ENCODE measurements at regions not wholly inside any gene's neighbourhood (a gene's known extent, or its start where the extent isn't known, plus 50 kb on each side); places are given as distances from the start of the nearest gene placed in this dataset.

GRCh38 chr16:72388007-72388406, 216.1 kb upstream of the PMFBP1 start:
- H3K27ac ChIP-seq: no peak overlapping the region
- no peaks in the 10 kb centered on the region for H3K27me3 ChIP-seq
- peaks cover 0 to 21% (median 0%) of the 10 kb centered on the region in 3 donors for H3K9me3 ChIP-seq
- no peak overlapping the region for H3K4me3 ChIP-seq
- no peak for ATAC-seq
- TF ChIP-seq POLR2A (IDR thresholded peaks at IDR 0.05): no peak
- TF ChIP-seq EP300 (IDR thresholded peaks at IDR 0.05): no peak
- TF ChIP-seq POLR2AphosphoS5 (IDR thresholded peaks at IDR 0.05): no peak
- TF ChIP-seq CTCF (IDR thresholded peaks at IDR 0.05): no peak
- H3K4me1 ChIP-seq: no peaks in the 10 kb centered on the region
- no peaks in the 10 kb centered on the region for H3K36me3 ChIP-seq

- Histone ChIP-seq H3K4me1 (no peaks in the 10 kb centered on the region), H3K27ac (no peak overlapping the region), H3K36me3 (no peaks in the 10 kb centered on the region), H3K27me3 (no peaks in the 10 kb centered on the region), H3K4me3 (no peak overlapping the region), H3K9me3 (peaks cover 0 to 21% (median 0%) of the 10 kb centered on the region in 3 donors)
- no peak for ATAC-seq
- 88 to 91% methylated on average over 5 of the region's 5 CpGs for WGBS, 2 donors (ENCODE audit: low coverage in 1 of 2)
- TF ChIP-seq POLR2A (IDR thresholded peaks at IDR 0.05): no peak
- TF ChIP-seq CTCF (IDR thresholded peaks at IDR 0.05): no peak
- TF ChIP-seq EP300 (IDR thresholded peaks at IDR 0.05): no peak
- no peak for TF ChIP-seq POLR2AphosphoS5 (IDR thresholded peaks at IDR 0.05)
Observed at GRCh38 chr16:72384651-72385050, 212.7 kb upstream of the PMFBP1 start.

- no peak overlapping the region for H3K27ac ChIP-seq
- WGBS, 2 donors (ENCODE audit: low coverage in 1 of 2): 42 to 57% methylated on average over 1 of the region's 1 CpG
- no peaks in the 10 kb centered on the region for H3K4me1 ChIP-seq
- no peaks in the 10 kb centered on the region for H3K9me3 ChIP-seq
- ATAC-seq: no peak
- no peaks in the 10 kb centered on the region for H3K36me3 ChIP-seq
- H3K4me3 ChIP-seq: no peak overlapping the region
- TF ChIP-seq CTCF (IDR thresholded peaks at IDR 0.05): no peak
- TF ChIP-seq EP300 (IDR thresholded peaks at IDR 0.05): no peak
- no peak for TF ChIP-seq POLR2AphosphoS5 (IDR thresholded peaks at IDR 0.05)
- TF ChIP-seq POLR2A (IDR thresholded peaks at IDR 0.05): no peak
- H3K27me3 ChIP-seq: no peaks in the 10 kb centered on the region
Observed at GRCh38 chr16:72380283-72380682, 208.3 kb upstream of the PMFBP1 start.

- ATAC-seq: no peak
- no peak for TF ChIP-seq POLR2AphosphoS5 (IDR thresholded peaks at IDR 0.05)
- no peak for TF ChIP-seq POLR2A (IDR thresholded peaks at IDR 0.05)
- no peak for TF ChIP-seq EP300 (IDR thresholded peaks at IDR 0.05)
- TF ChIP-seq CTCF (IDR thresholded peaks at IDR 0.05): no peak
- Histone ChIP-seq H3K9me3 (no peaks in the 10 kb centered on the region), H3K4me3 (no peak overlapping the region), H3K27me3 (no peaks in the 10 kb centered on the region), H3K36me3 (no peaks in the 10 kb centered on the region), H3K27ac (no peak overlapping the region), H3K4me1 (no peaks in the 10 kb centered on the region)
- WGBS, 2 donors (ENCODE audit: low coverage in 1 of 2): 85 to 100% methylated on average over 2 of the region's 2 CpGs
Observed at GRCh38 chr16:72373201-72373600, 201.2 kb upstream of the PMFBP1 start.

- H3K36me3 ChIP-seq: no peaks in the 10 kb centered on the region
- TF ChIP-seq CTCF (IDR thresholded peaks at IDR 0.05): no peak
- TF ChIP-seq EP300 (IDR thresholded peaks at IDR 0.05): no peak
- H3K4me3 ChIP-seq: no peak overlapping the region
- no peak overlapping the region for H3K27ac ChIP-seq
- ATAC-seq: no peak
- 38 to 71% methylated on average over 9 to 11 of the region's 15 CpGs for WGBS, 2 donors (ENCODE audit: low coverage in 1 of 2)
- no peaks in the 10 kb centered on the region for H3K9me3 ChIP-seq
- no peaks in the 10 kb centered on the region for H3K4me1 ChIP-seq
- no peaks in the 10 kb centered on the region for H3K27me3 ChIP-seq
Observed at GRCh38 chr16:72372087-72373045, 200.4 kb upstream of the PMFBP1 start.
